GM12891 (cell line): ENCODE measurements at regions not wholly inside any gene's neighbourhood (a gene's known extent, or its start where the extent isn't known, plus 50 kb on each side); places are given as distances from the start of the nearest gene placed in this dataset.

Experiments
- POLR2A ChIP-seq: IDR thresholded peaks from 2 replicates; pipeline ENCODE4 v1.6.1; 2011; ENCODE audit warnings: low read depth, low read length, control low read depth
- POLR2AphosphoS5 ChIP-seq: IDR thresholded peaks from 2 replicates; pipeline ENCODE4 v1.6.1; 2011; ENCODE audit warnings: low read depth, low read length, control low read depth
- SPI1 ChIP-seq: IDR thresholded peaks from 2 replicates; pipeline ENCODE4 v1.6.1; 2011; ENCODE audit warnings: low read depth, low read length, control low read depth

DNA sequence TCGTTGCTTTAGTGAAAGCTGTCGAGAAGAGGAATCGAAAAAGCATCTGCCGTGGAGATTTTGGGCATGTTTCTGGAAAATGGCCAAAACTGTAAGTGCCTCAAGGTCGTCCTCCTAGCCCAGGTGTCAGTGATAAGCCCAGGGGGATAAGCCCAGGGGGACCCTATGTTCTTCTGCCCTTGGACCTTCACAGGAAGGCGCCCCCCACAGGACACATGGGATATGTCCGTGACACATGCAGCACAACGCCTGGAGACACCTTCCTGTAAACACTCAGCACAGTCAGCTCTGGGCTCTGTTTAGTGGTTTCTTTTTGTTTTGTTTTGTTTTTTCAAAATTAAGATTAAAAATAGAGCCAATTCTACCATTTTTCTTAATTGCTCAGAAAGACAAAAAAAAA, 272.7 kb downstream of the KLF6 start:
- TF ChIP-seq POLR2AphosphoS5 (no peak), SPI1 (no peak), POLR2A (no peak)
